HG03039 (cell line): ENCODE measurements at regions not wholly inside any gene's neighbourhood (a gene's known extent, or its start where the extent isn't known, plus 50 kb on each side); places are given as distances from the start of the nearest gene placed in this dataset.

Experiments used
- ATAC-seq: cut with Tn5 transposase; IDR thresholded peaks from one replicate; pipeline ENCODE4 v1.9.1; 2021; ENCODE audit warnings: mild to moderate bottlenecking, moderate library complexity; ENCODE audit not compliant: unreplicated experiment

DNA sequence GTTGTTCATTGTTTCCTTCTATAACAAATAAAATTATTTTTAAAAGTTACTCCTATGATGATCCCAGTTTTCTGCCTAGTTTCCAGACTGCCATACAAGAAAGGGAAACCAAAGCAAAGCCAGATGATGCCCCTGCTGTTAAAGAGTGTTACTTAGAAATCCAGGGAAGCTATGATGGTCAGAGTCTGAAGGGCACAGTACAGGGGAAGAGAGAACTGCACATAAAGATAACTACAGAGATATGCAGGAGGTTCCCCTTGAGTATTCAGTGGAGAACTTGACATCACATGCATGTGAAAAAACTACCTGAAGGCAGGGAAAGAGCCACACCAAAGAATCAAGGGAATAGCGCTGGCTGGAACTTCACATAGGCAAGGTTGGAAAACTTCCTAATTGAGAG, 494.2 kb upstream of the FSTL5 start:
- ATAC-seq: no peak

DNA sequence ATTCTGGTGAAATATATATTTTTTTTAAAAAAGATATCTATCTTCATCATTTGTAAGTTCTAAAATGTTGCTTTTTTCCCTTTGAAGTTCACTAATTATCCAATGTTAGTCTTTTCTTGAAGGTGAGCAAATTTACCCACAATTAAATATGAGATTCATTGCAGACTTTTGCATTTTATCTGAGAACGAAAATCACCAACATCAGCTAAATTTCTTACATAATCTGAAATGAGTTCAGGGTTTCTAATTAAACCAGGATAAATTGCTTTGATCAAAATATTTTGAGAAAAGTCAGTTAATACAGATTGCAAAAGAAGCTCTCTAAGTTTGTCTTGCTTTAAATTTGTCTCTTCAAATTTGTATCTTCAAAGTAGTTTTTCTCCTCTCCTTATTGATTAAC, 486.4 kb upstream of the FSTL5 start:
- no peak for ATAC-seq

DNA sequence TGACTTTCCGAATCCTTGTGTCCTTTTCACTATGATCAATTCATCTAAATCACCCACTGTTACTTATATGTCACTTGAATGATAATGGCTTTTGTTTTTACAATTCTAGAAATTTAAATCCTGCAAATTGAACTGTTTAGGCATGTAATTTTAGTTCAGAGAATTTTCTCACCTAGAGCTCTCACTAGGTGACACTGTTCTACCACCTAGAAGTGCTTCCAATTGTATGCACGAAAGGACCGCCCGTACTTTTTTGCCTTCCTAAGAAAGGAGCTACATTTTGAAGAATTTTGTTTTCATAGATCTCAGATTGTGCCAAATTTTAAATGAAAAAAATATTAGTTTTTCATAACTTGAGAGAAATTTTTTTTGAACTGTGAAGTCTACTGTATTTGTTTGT, 481.6 kb upstream of the FSTL5 start:
- ATAC-seq: no peak

- no peak for ATAC-seq
Observed at GRCh38 chr4:162644346-162644745, 480.5 kb upstream of the FSTL5 start.

GRCh38 chr4:162640152-162640551, 476.4 kb upstream of the FSTL5 start:
- ATAC-seq: no peak

- no peak for ATAC-seq
Observed at GRCh38 chr4:162634390-162634789, 470.6 kb upstream of the FSTL5 start.

GRCh38 chr4:162622664-162623063, 458.9 kb upstream of the FSTL5 start:
- no peak for ATAC-seq

DNA sequence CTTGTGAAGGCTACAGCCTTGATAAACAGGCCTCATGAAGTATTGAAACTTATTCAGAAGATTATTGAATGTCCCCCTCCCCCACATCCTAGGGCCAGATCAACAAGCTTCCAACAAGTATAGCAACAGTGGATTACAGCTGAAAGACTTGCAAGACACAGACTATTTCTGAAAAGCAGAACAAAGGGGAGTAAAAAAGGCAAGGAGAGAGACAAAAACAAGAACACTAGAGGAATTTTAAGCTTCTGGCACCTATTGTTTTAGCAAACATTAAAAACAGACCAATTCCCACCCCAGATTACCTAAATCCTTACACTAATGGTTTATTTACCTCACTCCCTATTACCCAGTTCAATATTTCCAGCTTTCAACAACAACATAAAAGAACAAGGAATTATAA, 446.3 kb upstream of the FSTL5 start:
- ATAC-seq: no peak

GRCh38 chr4:162586266-162586665, 422.5 kb upstream of the FSTL5 start:
- ATAC-seq: no peak

DNA sequence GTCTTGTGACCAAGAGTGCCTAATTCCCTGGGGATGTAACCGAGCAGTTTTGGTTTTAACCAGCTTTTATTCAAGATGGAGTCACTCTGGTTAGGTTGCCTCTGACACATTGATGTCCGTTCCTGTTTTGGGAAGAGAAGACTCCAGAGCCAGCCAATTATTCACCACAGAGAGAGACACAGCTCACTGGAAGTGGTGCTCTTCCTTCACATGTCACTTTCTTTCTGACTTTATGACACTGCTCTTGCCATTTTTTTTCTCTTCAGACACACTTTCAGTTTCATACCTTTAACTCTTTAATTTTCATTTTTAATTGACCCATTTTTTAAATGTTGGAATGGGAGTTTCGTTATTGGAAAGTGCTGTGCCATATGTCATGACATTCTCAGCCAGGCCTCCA, 418.4 kb upstream of the FSTL5 start:
- no peak for ATAC-seq

GRCh38 chr4:162565730-162566129, 401.9 kb upstream of the FSTL5 start:
- no peak for ATAC-seq

DNA sequence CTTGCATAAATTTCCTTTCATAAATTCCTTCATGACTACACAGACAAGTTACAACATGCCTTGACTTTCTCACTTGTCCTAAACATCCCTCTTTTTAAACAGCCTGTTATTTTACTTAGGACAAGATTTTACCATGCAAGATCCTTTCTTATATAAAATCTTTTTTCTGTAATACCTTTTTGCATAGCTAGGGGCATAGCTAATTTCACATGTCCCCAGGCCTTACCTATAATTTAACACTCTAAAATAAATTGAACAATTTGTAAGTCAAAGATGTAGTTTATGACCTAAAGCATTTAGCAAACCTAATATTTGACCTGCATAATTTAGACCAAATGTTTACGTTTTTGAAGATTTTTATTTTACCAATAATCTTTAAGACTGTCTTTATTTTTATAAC, 396.3 kb upstream of the FSTL5 start:
- ATAC-seq: no peak

GRCh38 chr4:162557516-162558106, 393.8 kb upstream of the FSTL5 start:
- no peak for ATAC-seq

DNA sequence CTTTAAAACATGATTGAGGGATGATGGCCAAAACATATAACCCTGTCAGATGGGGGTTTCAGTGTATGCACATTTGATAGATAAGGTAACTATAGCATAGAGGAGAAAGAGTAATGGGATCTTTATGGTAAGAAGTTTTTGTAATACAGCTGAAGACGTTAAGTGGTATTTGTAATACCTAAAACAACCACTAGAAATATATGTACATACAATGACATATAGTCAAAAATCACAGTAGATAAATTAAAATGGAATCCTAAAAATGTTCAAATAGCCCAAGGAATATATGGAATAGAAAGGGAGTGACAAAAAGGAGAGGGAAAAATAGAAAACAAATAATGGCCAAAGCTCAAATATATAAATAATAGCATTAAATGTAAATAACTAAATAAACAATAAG, 371.3 kb upstream of the FSTL5 start:
- ATAC-seq: no peak

GRCh38 chr4:162523171-162523570, 359.4 kb upstream of the FSTL5 start:
- no peak for ATAC-seq

GRCh38 chr4:162522724-162523123, 358.9 kb upstream of the FSTL5 start:
- ATAC-seq: no peak

DNA sequence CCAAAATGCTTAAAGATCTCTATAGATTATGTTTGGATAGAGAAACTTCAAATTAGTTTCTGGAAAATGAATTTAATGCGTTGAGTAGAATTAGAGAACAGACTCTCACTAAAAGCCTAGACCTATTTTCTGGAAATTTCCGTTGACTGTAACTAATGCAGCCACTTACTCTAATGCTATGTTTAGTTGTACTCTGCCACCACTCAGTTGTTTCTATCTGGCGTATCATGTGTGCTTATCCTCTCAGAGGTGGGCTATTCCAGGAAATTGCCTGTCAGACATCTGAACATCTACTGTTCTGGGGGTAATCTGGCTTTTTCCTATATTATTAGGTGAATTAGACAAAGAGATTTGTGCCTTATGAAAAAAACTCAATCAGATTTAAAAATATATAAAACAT, 347.1 kb upstream of the FSTL5 start:
- no peak for ATAC-seq

DNA sequence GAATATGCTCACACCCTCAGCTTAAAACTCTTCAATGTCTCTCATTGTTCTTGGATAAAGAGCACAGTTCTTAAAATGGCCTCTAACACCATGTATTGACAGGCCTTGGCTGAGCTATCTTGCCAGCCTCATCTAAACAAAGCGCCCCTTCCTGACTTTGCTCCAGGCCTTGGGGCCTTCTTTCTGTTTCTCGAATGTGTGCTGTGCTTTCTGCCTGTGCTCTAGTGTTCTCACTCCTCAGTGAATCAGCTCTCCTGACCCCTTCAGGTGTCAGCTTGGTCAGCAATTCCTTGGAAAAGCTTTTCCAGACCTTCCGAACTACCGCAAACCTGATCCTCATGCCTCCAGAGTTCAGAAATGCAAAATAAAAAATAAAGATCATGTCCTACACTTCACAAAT, 346.3 kb upstream of the FSTL5 start:
- ATAC-seq: no peak

DNA sequence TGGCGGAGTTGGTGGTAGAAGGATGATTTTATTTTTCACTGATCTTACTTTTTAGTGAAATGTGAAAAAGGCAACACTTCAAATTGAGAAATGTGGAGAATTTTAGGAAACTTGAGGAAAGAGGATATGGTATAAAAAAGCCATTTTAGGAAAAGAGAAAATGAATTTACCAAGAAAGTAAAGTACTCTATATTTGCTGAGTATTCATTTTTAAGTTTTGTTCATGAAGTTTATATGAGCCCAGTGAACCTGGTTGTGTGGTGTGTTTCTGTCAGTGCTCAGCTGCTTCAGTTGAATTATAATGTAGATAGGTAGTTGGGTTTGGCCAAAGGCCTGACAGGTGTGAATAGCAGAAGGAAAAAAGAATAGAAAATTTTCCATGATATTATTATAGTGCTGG, 345.5 kb upstream of the FSTL5 start:
- no peak for ATAC-seq

DNA sequence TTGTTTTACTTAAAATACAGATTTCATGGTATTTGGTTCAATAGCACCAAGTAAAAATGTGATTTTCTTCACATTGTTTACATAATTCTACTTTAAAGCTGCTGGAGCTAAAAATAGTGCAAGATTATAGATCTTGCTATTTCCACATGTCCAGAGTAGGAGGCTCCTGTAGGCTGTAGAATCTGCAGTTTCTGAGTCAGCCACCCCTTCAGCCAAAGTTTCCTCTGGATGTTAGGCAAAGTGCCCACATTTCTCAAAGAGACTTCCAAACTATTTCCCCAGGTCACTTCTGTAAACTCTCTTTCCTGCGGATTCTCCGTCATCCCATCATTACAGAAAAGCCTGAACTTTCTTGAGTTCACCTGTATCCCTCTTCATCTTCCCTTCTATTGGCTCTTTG, 342.5 kb upstream of the FSTL5 start:
- ATAC-seq: no peak

- ATAC-seq: no peak
Observed at GRCh38 chr4:162503868-162504267, 340.1 kb upstream of the FSTL5 start.

DNA sequence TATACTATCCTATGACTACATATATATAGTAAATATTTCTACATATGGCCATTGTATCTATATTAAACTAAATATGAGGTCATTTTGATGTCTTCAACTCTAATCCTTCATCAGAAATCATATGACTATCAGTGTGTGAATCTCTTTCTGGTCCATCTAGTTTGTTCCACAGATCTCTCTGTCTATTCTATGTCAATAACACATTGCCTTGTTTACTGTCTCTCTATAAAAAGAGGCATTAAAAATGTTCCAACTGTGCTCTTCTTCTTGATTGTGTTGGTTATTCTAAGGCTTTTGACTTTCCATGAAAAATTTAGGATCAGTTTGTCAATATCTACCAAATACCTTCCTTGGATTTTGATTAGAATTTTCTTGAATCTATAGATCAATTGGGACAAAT, 338.3 kb upstream of the FSTL5 start:
- ATAC-seq: no peak

DNA sequence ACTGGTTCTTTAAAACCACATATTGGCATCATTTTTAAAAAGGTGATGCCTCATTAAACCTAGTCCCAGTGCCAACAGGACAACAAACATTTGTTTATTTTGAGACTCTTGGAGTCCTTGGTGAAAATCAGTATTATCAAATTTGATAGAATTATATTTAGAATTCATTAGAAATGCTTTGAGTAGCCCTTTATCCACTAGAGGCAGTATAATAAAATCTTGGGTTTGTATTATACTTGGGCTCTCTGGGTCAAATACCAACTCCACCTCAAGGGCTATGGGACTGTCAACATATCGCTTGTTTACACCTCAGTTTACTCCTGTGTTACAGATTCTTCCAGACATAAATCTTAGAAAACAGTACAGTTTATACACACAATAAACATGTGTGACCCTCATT, 335.7 kb upstream of the FSTL5 start:
- no peak for ATAC-seq

DNA sequence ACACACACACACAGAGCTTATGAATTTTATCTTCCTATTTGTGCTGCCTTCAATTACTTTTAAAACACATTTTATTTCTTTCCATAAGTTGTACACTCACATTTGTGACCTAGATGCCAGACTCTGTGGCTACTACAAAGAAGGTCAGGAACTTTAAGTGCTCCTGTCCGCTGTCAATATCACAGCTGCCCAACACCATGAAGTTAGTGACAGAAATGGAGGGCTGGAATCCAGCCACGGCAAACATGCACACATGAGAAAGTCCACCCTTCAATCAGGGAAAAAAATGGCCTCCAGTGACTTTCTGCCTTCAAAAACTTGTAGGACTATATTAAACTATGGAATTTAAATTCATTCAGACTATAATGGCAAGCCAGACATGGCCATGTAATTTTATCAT, 334.4 kb upstream of the FSTL5 start:
- no peak for ATAC-seq
